ENCODE measurements at regions not wholly inside any gene's neighbourhood (a gene's known extent, or its start where the extent isn't known, plus 50 kb on each side); places are given as distances from the start of the nearest gene placed in this dataset.

DNA sequence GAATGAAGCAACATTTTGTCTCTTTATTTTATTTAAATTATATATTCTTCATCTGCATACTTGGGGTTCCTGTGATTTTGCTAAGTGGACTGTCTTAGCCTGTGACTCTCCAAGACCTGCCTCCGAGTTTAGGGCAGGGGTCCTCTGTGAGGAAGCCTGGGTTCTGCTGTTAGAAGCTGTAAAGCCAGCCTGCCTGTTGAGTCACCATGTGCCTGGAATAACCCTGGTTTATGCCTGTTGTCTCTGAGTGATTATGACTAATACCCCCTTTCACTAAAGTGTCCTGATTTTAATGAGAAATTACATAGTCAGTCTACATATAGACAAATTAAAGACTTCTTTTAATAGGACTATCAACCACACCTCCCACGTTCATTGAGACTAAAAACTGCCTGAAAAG lies 369.1 kb downstream of the ZNF521 start:
- TF ChIP-seq CSDC2 (CRISPR knock-in tag; IDR thresholded peaks at IDR 0.05) (no peak), PATZ1 (CRISPR knock-in tag; IDR thresholded peaks at IDR 0.05; ENCODE audit: borderline replicate concordance) (no peak), ZNF565 (CRISPR knock-in tag; conservative IDR thresholded peaks at IDR 0.05; ENCODE audit: low read depth) (no peak), BACH2 (CRISPR knock-in tag; IDR thresholded peaks at IDR 0.05; ENCODE audit: borderline replicate concordance) (no peak), ZNF70 (CRISPR knock-in tag; IDR thresholded peaks at IDR 0.05) (no peak), ZC3H10 (CRISPR knock-in tag; IDR thresholded peaks at IDR 0.05) (no peak), SNAI2 (CRISPR knock-in tag; IDR thresholded peaks at IDR 0.05) (no peak), TCF4 (CRISPR knock-in tag; IDR thresholded peaks at IDR 0.05; ENCODE audit: borderline replicate concordance) (no peak)
- TF ChIP-seq, protein P1, sequence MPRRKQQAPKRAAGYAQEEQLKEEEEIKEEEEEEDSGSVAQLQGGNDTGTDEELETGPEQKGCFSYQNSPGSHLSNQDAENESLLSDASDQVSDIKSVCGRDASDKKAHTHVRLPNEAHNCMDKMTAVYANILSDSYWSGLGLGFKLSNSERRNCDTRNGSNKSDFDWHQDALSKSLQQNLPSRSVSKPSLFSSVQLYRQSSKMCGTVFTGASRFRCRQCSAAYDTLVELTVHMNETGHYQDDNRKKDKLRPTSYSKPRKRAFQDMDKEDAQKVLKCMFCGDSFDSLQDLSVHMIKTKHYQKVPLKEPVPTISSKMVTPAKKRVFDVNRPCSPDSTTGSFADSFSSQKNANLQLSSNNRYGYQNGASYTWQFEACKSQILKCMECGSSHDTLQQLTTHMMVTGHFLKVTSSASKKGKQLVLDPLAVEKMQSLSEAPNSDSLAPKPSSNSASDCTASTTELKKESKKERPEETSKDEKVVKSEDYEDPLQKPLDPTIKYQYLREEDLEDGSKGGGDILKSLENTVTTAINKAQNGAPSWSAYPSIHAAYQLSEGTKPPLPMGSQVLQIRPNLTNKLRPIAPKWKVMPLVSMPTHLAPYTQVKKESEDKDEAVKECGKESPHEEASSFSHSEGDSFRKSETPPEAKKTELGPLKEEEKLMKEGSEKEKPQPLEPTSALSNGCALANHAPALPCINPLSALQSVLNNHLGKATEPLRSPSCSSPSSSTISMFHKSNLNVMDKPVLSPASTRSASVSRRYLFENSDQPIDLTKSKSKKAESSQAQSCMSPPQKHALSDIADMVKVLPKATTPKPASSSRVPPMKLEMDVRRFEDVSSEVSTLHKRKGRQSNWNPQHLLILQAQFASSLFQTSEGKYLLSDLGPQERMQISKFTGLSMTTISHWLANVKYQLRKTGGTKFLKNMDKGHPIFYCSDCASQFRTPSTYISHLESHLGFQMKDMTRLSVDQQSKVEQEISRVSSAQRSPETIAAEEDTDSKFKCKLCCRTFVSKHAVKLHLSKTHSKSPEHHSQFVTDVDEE (CRISPR knock-in tag; IDR thresholded peaks at IDR 0.05) = no peak
- TF ChIP-seq, protein P2, sequence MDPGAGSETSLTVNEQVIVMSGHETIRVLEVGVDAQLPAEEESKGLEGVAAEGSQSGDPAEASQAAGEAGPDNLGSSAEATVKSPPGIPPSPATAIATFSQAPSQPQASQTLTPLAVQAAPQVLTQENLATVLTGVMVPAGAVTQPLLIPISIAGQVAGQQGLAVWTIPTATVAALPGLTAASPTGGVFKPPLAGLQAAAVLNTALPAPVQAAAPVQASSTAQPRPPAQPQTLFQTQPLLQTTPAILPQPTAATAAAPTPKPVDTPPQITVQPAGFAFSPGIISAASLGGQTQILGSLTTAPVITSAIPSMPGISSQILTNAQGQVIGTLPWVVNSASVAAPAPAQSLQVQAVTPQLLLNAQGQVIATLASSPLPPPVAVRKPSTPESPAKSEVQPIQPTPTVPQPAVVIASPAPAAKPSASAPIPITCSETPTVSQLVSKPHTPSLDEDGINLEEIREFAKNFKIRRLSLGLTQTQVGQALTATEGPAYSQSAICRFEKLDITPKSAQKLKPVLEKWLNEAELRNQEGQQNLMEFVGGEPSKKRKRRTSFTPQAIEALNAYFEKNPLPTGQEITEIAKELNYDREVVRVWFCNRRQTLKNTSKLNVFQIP (CRISPR knock-in tag; IDR thresholded peaks at IDR 0.05; ENCODE audit: borderline replicate concordance, low read depth) = no peak

Data from SK-N-SH treated with all-trans-retinoic acid at 6 μM for 48 hours (cell line).